CD4-positive, CD25-positive, alpha-beta regulatory T cell (primary cell): ENCODE measurements at regions not wholly inside any gene's neighbourhood (a gene's known extent, or its start where the extent isn't known, plus 50 kb on each side); places are given as distances from the start of the nearest gene placed in this dataset.
"Not testable (repeated sequence)": the region's sequence is repeated elsewhere in the genome, so short reads cannot be mapped to it uniquely, and the experiment has no call there.

Experiments used
- ATAC-seq, 2 donors: fragments of 150-1000 bp; cut with Tn5 transposase; one replicate each; pipeline ENCODE4 v1.10.0; 2021; ENCODE audit warnings: low read depth in 2 of 2, moderate number of reproducible peaks in 2 of 2, moderate library complexity in 1 of 2
- DNase-seq, 3 donors: peaks; one replicate each; pipeline versions ENCODE4 v3.0.0 to v3.0.0-alpha.2; 2012 to 2022; ENCODE audit warnings: mixed read lengths in 1 of 3
- H3K27ac ChIP-seq: one replicate; pipeline ENCODE4 v1.7.0; 2013; ENCODE audit warnings: mild to moderate bottlenecking, low read length; ENCODE audit not compliant: insufficient read depth, poor library complexity, severe bottlenecking
- H3K27me3 ChIP-seq: one replicate; pipeline ENCODE4 v1.7.0; 2013; ENCODE audit warnings: low read length; ENCODE audit not compliant: control insufficient read depth, insufficient read depth
- H3K36me3 ChIP-seq: one replicate; pipeline ENCODE4 v1.7.0; 2013; ENCODE audit warnings: mild to moderate bottlenecking, low read length, moderate library complexity; ENCODE audit not compliant: control insufficient read depth, insufficient read depth
- H3K4me1 ChIP-seq: 2 replicates; pipeline ENCODE4 v1.7.0; 2013; ENCODE audit warnings: mild to moderate bottlenecking, low read length; ENCODE audit not compliant: insufficient read depth, control insufficient read depth, poor library complexity, severe bottlenecking
- H3K4me3 ChIP-seq: one replicate; pipeline ENCODE4 v1.7.0; 2013; ENCODE audit warnings: low read depth, mild to moderate bottlenecking, low read length, moderate library complexity
- H3K9me3 ChIP-seq, 2 experiments: 1 replicate in 1 of 2; 2 replicates in 1 of 2; pipeline ENCODE4 v1.7.0; 2013; ENCODE audit warnings: low read length in 2 of 2, mild to moderate bottlenecking in 1 of 2, moderate library complexity in 1 of 2; ENCODE audit not compliant: control insufficient read depth in 2 of 2
- H3K27ac Mint-ChIP-seq, 3 donors: one replicate each; pipeline ENCODE4 v1.8.0; 2020 to 2022; ENCODE audit warnings: mild to moderate bottlenecking in 3 of 3, mixed read lengths in 3 of 3, moderate library complexity in 2 of 3
- H3K27me3 Mint-ChIP-seq: one replicate; pipeline ENCODE4 v1.8.0; 2022; ENCODE audit warnings: mild to moderate bottlenecking, mixed read lengths
- H3K36me3 Mint-ChIP-seq: one replicate; pipeline ENCODE4 v1.8.0; 2020; ENCODE audit warnings: mixed read lengths
- H3K4me1 Mint-ChIP-seq, 4 donors: one replicate each; pipeline ENCODE4 v1.8.0; 2020 to 2022; ENCODE audit warnings: mixed read lengths in 4 of 4, mild to moderate bottlenecking in 1 of 4
- H3K4me3 Mint-ChIP-seq, 4 donors: one replicate each; pipeline ENCODE4 v1.8.0; 2020 to 2022; ENCODE audit warnings: mild to moderate bottlenecking in 4 of 4, mixed read lengths in 4 of 4, moderate library complexity in 3 of 4
- H3K9me3 Mint-ChIP-seq, 7 donors: one replicate each; pipeline ENCODE4 v1.8.0; 2020 to 2022; ENCODE audit warnings: mixed read lengths in 7 of 7, mild to moderate bottlenecking in 3 of 7, moderate library complexity in 2 of 7

- Histone ChIP-seq H3K4me3 (peak overlapping the region; percentile 74), H3K27me3 (no peaks in the 10 kb centered on the region), H3K27ac (peak overlapping the region; percentile 48), H3K9me3 (no peaks in the 10 kb centered on the region), H3K4me1 (peaks cover 16% of the 10 kb centered on the region), H3K36me3 (no peaks in the 10 kb centered on the region)
- ATAC-seq (no peak), DNase-seq (no peak)
- no peaks in the 10 kb centered on the region for H3K9me3 Mint-ChIP-seq
- H3K4me1 Mint-ChIP-seq = peaks cover 9 to 23% (median 18%) of the 10 kb centered on the region in 4 donors
- H3K4me3 Mint-ChIP-seq = peak overlapping the region; percentile 76 to 88 (median 86)
- H3K36me3 Mint-ChIP-seq = no peaks in the 10 kb centered on the region
- H3K27ac Mint-ChIP-seq = peak overlapping the region; percentile 33 to 73 (median 72)
- peaks cover 4% of the 10 kb centered on the region for H3K27me3 Mint-ChIP-seq
Measured at GRCh38 chr13:21297447-21297846, 121.0 kb downstream of the MRPL57 start.

DNA sequence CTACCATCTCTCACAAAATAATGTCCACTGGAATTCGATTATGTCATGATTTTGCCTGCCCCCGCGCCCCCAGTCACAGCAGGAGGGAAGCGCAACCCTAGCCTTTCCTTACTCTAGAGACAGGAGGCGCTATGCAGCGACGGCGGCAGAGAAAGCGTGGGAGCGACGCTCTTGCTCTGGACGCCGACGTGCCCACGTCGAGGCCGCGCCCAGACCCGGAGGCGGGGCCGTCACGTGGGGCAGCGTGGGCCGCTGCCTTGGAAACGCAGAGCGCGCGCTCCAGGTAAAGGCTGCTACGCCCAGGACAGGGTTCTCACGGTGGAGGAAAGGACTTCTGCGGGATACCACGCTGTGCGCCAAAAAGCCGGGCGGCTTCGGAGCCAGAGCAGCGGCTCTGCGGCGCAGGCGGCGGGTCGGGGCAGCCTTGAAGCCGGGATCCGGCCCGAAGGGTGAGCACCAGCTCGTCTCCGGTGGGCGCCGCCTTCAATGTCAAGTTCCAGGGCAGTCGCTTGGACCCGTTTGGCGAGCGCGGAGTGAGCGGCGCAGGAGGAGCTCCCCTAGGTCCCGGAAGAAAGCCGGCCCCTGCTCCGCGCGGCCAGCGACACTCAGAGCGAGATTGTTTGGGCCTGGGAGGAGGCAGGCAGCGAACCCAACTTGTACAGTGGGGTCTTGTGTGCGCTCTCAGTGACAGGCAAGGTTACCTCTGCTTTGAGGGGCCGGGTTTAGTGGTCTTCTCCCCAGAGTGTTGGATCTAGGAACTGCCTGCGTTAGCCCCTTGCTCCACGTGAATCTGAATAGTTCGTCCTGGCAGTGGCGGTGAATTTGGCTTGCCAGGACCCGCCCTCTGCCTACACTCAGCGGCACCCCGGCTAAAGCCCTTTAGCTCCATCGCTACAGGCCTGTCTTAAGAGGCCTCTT is 121.7 kb downstream of the MRPL57 start:
- H3K27me3 Mint-ChIP-seq = peaks cover 4% of the 10 kb centered on the region
- Histone ChIP-seq H3K4me1 (peaks cover 16% of the 10 kb centered on the region), H3K9me3 (no peaks in the 10 kb centered on the region), H3K4me3 (peak overlapping the region; percentile 74), H3K36me3 (peaks cover 2% of the 10 kb centered on the region), H3K27ac (peak overlapping the region; percentile 55), H3K27me3 (no peaks in the 10 kb centered on the region)
- DNase-seq (peak; percentile 80 to 94 (median 85)), ATAC-seq (peak; percentile 98 to 99)
- H3K36me3 Mint-ChIP-seq = no peaks in the 10 kb centered on the region
- peaks cover 11 to 25% (median 18%) of the 10 kb centered on the region in 4 donors for H3K4me1 Mint-ChIP-seq
- H3K9me3 Mint-ChIP-seq = no peaks in the 10 kb centered on the region
- H3K4me3 Mint-ChIP-seq = peak overlapping the region; percentile 76 to 88 (median 86)
- H3K27ac Mint-ChIP-seq = peak overlapping the region; percentile 14 to 83 (median 72)

DNA sequence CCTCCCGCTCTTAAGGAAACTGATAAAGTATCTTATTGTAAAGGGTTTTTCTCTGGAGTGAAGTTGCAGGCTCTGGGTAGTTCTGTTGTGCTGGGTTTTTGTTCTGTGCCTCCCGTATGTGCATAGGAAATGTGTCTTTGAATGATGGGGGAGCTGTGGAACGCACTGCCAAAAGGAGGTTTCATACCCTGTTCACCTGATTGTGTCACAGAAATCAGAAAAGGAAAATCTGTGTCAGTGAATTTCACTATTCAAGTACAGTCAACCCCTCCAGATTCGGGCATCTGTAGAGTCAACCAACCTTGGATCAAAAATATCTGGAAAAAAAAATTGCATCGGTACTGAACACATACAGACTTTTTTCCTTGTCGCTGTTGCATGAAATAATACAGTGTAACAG is 127.8 kb downstream of the MRPL57 start:
- DNase-seq (no peak), ATAC-seq (no peak)
- Mint-ChIP-seq H3K36me3 (peaks cover 6% of the 10 kb centered on the region), H3K4me3 (no peak overlapping the region), H3K27ac (peak overlapping the region in 1 of 3 donors; percentile 42), H3K27me3 (no peaks in the 10 kb centered on the region), H3K9me3 (no peaks in the 10 kb centered on the region), H3K4me1 (peaks cover 2 to 9% (median 4%) of the 10 kb centered on the region in 4 donors)
- Histone ChIP-seq H3K4me3 (no peak overlapping the region), H3K9me3 (no peaks in the 10 kb centered on the region), H3K36me3 (peaks cover 2% of the 10 kb centered on the region), H3K27ac (no peak overlapping the region), H3K27me3 (no peaks in the 10 kb centered on the region), H3K4me1 (no peaks in the 10 kb centered on the region)

DNA sequence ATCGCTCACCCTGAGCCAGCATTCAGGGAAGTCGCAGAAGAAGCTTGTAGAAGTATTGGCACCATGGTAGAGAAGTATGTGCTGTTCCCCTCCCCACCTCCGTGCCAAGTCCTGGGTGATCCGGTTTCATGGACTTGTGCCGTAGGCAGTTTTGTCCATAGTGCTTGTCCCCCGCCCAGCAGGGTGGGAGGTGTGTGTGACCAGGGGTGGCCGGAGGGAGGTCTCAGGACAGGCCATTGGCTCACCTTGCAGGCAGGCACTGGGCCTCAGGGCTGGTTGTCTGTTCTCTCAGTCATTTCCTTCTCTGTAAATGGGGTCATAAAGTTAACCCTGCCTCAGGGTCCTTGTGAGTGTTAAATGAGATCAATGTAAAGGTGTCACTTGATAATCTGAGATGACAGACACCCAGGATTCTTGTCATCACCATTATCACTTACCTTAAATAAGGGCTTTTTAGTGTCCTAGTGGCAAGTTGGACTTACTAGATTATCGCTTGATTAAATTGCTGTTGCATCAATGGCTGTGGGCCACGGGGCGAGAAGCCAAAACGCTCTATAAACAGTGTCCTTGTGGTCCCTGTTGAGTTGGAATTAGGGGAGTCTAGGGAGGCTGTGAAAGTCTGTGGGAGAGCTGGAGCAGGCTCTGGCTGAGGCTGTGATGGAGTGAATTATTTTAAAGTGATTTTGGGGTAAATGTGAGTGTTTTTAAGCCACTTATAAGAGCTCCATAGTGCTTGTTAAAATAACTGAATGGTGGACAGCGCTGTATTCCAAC is 130.0 kb downstream of the MRPL57 start:
- not testable (repeated sequence) for H3K36me3 ChIP-seq, H3K27me3 ChIP-seq, H3K4me1 Mint-ChIP-seq, H3K9me3 ChIP-seq, ATAC-seq, H3K4me3 Mint-ChIP-seq, H3K27me3 Mint-ChIP-seq, H3K9me3 Mint-ChIP-seq, H3K4me1 ChIP-seq, H3K4me3 ChIP-seq, DNase-seq, H3K27ac ChIP-seq
- Mint-ChIP-seq H3K36me3 (peaks cover 14% of the 10 kb centered on the region), H3K27ac (peak overlapping the region in 1 of 3 donors; percentile 20)

- not testable (repeated sequence) for ATAC-seq, H3K27me3 ChIP-seq, H3K27ac Mint-ChIP-seq, H3K4me1 Mint-ChIP-seq, H3K4me3 Mint-ChIP-seq, H3K4me1 ChIP-seq, DNase-seq, H3K9me3 Mint-ChIP-seq, H3K27ac ChIP-seq, H3K4me3 ChIP-seq, H3K36me3 ChIP-seq, H3K9me3 ChIP-seq, H3K27me3 Mint-ChIP-seq
- H3K36me3 Mint-ChIP-seq = peaks cover 20% of the 10 kb centered on the region
Measured at GRCh38 chr13:21307158-21307557, 130.7 kb downstream of the MRPL57 start.

DNA sequence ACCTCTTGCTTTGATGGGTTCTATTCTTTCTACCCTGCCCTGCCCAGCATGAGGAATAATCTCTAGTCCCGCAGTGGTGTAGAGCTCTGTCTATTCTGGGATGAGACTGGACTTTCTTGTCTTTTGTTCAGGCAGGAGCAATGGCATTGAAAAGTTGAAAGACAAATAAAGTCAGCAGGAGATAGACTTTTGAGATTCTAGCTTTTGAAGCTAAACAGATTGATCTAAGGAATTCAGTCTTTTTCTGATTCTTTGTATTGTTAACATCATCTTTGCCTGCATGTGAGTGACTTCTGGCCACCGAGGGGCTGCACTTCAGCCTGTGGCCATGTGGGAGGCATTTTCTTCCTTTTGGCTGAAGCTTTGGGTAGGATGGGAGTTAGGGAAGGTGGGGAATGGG is 132.4 kb downstream of the MRPL57 start:
- Mint-ChIP-seq H3K4me3 (no peak overlapping the region), H3K36me3 (peaks cover 20% of the 10 kb centered on the region), H3K9me3 (no peaks in the 10 kb centered on the region), H3K27ac (no peak overlapping the region), H3K4me1 (peaks cover 0 to 6% (median 1%) of the 10 kb centered on the region in 4 donors), H3K27me3 (no peaks in the 10 kb centered on the region)
- ATAC-seq = no peak
- no peaks in the 10 kb centered on the region for H3K36me3 ChIP-seq
- H3K4me1 ChIP-seq = no peaks in the 10 kb centered on the region
- no peaks in the 10 kb centered on the region for H3K9me3 ChIP-seq
- DNase-seq = no peak
- no peak overlapping the region for H3K27ac ChIP-seq
- H3K27me3 ChIP-seq = no peaks in the 10 kb centered on the region
- H3K4me3 ChIP-seq = no peak overlapping the region

GRCh38 chr13:21309542-21310172 is 133.2 kb downstream of the MRPL57 start:
- Histone ChIP-seq H3K9me3 (no peaks in the 10 kb centered on the region), H3K4me1 (no peaks in the 10 kb centered on the region), H3K4me3 (no peak overlapping the region), H3K36me3 (no peaks in the 10 kb centered on the region), H3K27me3 (no peaks in the 10 kb centered on the region), H3K27ac (no peak overlapping the region)
- no peaks in the 10 kb centered on the region for H3K27me3 Mint-ChIP-seq
- no peak overlapping the region for H3K4me3 Mint-ChIP-seq
- ATAC-seq = no peak
- H3K27ac Mint-ChIP-seq = no peak overlapping the region
- H3K9me3 Mint-ChIP-seq = no peaks in the 10 kb centered on the region
- H3K36me3 Mint-ChIP-seq = peaks cover 15% of the 10 kb centered on the region
- DNase-seq = no peak
- peaks cover 0 to 3% (median 0%) of the 10 kb centered on the region in 4 donors for H3K4me1 Mint-ChIP-seq
